Lower lobe of right lung (tissue), 2 donors: ENCODE measurements at regions not wholly inside any gene's neighbourhood (a gene's known extent, or its start where the extent isn't known, plus 50 kb on each side); places are given as distances from the start of the nearest gene placed in this dataset.

Experiments
- ATAC-seq, 2 donors: fragments of 200-7000 bp; cut with Tn5 transposase; one replicate each; pipeline ENCODE4 v1.9.1; 2020 to 2022; ENCODE audit warnings: mild to moderate bottlenecking in 2 of 2, moderate library complexity in 2 of 2
- DNase-seq: peaks from one replicate; pipeline ENCODE4 v3.0.0-alpha.2; 2020
- H3K27ac ChIP-seq: fragments of 200-600 bp; one replicate; pipeline ENCODE4 v1.8.0; 2022
- H3K27me3 ChIP-seq: fragments of 200-600 bp; one replicate; pipeline ENCODE4 v1.8.0; 2022; ENCODE audit warnings: low read depth
- H3K36me3 ChIP-seq: fragments of 200-600 bp; one replicate; pipeline ENCODE4 v1.8.0; 2022; ENCODE audit warnings: mild to moderate bottlenecking
- H3K4me1 ChIP-seq: fragments of 200-600 bp; one replicate; pipeline ENCODE4 v1.8.0; 2022
- H3K4me3 ChIP-seq: fragments of 200-600 bp; one replicate; pipeline ENCODE4 v1.8.0; 2022; ENCODE audit warnings: mild to moderate bottlenecking
- H3K9me3 ChIP-seq: fragments of 200-600 bp; one replicate; pipeline ENCODE4 v1.8.0; 2022
- CTCF ChIP-seq: fragments of 200-600 bp; IDR thresholded peaks from one replicate; pipeline ENCODE4 v1.8.0; 2022; ENCODE audit warnings: antibody characterized with exemption, mild to moderate bottlenecking
- intact Hi-C: fragments of 100-400 bp; cut with DNase I; formaldehyde crosslinking; loops from one replicate; pipeline ENCODE4 v1.11.0; 2022
- donor health status: DM: no; HTN: yes; CAD: no; lungs with severe emphysema.

GRCh38 chr3:25037049-25037547 is 391.0 kb upstream of the RARB start:
- no peak overlapping the region for H3K27ac ChIP-seq
- no peak for TF ChIP-seq CTCF
- H3K4me3 ChIP-seq: no peak overlapping the region
- no peaks in the 10 kb centered on the region for H3K36me3 ChIP-seq
- H3K27me3 ChIP-seq: no peaks in the 10 kb centered on the region
- no peaks in the 10 kb centered on the region for H3K4me1 ChIP-seq
- intact Hi-C loops: no loop called here
- DNase-seq (no peak), ATAC-seq (no peak)
- no peaks in the 10 kb centered on the region for H3K9me3 ChIP-seq

DNA sequence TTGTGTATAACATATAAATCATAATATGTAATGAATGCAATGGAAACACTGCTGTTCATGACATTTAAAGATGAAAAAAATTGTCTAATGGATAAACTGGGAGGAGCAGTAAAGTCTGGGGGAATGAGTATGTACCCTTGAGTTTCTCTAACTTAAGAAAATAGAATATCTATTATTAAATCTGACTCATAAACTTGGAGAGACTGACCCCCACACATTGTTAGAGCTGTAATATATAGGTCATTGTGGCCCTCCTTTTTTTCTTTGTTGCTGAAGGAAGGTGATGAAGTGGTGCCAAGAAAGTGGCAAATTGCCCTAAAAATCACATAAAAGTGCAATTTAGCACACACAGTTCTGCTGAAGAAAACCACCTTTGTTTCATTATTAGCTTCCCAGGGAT is 389.8 kb upstream of the RARB start:
- H3K4me1 ChIP-seq: no peaks in the 10 kb centered on the region
- no peak overlapping the region for H3K4me3 ChIP-seq
- DNase-seq (no peak), ATAC-seq (no peak)
- H3K36me3 ChIP-seq: no peaks in the 10 kb centered on the region
- no peak for TF ChIP-seq CTCF
- H3K9me3 ChIP-seq: no peaks in the 10 kb centered on the region
- H3K27ac ChIP-seq: no peak overlapping the region
- no peaks in the 10 kb centered on the region for H3K27me3 ChIP-seq
- intact Hi-C loops: no loop called here

- Histone ChIP-seq H3K27me3 (no peaks in the 10 kb centered on the region), H3K9me3 (no peaks in the 10 kb centered on the region), H3K27ac (no peak overlapping the region), H3K36me3 (no peaks in the 10 kb centered on the region), H3K4me3 (no peak overlapping the region), H3K4me1 (no peaks in the 10 kb centered on the region)
- DNase-seq (no peak), ATAC-seq (no peak)
- no peak for TF ChIP-seq CTCF
- intact Hi-C loops: no loop called here
These were observed 389.1 kb upstream of the RARB start for GRCh38 chr3:25038922-25039321.

DNA sequence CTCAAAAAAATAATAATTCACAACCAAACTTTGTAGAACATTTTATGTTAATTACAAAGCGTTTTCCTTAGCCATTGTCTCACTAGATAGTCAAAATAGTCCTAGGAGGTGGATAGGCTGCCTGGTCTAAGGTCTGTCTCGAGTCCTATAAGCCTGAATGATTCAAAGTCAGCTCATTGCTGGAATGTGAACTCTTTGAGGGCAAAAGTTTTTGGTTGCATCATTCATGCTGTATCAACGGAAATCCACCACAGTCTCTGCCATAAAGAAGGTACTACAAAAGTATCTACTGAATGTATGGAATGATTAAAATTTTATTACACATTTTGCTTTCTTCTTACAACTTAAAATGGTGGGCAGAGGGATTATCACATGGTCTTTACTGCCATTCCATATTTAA is 387.3 kb upstream of the RARB start:
- H3K9me3 ChIP-seq: no peaks in the 10 kb centered on the region
- H3K27ac ChIP-seq: no peak overlapping the region
- peaks cover 3% of the 10 kb centered on the region for H3K4me1 ChIP-seq
- no peak for DNase-seq
- H3K4me3 ChIP-seq: no peak overlapping the region
- no peaks in the 10 kb centered on the region for H3K27me3 ChIP-seq
- no peak for ATAC-seq
- intact Hi-C loops: no loop called here
- H3K36me3 ChIP-seq: no peaks in the 10 kb centered on the region
- TF ChIP-seq CTCF: no peak

- no peaks in the 10 kb centered on the region for H3K27me3 ChIP-seq
- no peak overlapping the region for H3K4me3 ChIP-seq
- H3K9me3 ChIP-seq: no peaks in the 10 kb centered on the region
- no peak for DNase-seq
- no peak overlapping the region for H3K27ac ChIP-seq
- no peak for TF ChIP-seq CTCF
- no peaks in the 10 kb centered on the region for H3K36me3 ChIP-seq
- peaks cover 10% of the 10 kb centered on the region for H3K4me1 ChIP-seq
- intact Hi-C loops: no loop called here
- ATAC-seq: no peak
These were observed 386.0 kb upstream of the RARB start for GRCh38 chr3:25041871-25042584.
